IPS-NIHi11 (cell line): ENCODE measurements at regions not wholly inside any gene's neighbourhood (a gene's known extent, or its start where the extent isn't known, plus 50 kb on each side); places are given as distances from the start of the nearest gene placed in this dataset.
"Not testable (repeated sequence)": the region's sequence is repeated elsewhere in the genome, so short reads cannot be mapped to it uniquely, and the experiment has no call there.

Experiments
- DNase-seq: peaks from one replicate; pipeline ENCODE4 v3.0.0; 2012; ENCODE audit warnings: mixed read lengths, low spot score

- DNase-seq = no peak
Measured at GRCh38 chr5:25453500-25453899, 808.7 kb upstream of the CDH10 start.

DNA sequence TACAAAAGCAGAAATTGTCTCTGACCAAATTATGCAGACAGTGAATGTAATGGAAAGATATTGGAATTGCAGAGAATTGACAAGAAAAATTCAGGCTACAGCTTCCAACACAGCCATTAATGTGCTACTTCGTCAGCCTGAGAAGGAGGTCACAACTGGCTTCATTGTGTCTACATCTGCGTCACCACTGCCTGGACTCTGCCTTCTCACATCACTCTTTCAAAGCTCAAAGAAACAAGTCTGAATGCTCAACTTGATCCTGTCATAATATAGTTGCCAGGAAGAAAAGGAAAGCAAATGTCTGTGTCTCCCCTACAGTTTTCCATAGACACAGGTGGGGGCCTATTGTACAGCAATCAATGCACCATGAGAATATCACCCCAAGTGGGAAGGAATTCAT, 806.5 kb upstream of the CDH10 start:
- DNase-seq = no peak

DNA sequence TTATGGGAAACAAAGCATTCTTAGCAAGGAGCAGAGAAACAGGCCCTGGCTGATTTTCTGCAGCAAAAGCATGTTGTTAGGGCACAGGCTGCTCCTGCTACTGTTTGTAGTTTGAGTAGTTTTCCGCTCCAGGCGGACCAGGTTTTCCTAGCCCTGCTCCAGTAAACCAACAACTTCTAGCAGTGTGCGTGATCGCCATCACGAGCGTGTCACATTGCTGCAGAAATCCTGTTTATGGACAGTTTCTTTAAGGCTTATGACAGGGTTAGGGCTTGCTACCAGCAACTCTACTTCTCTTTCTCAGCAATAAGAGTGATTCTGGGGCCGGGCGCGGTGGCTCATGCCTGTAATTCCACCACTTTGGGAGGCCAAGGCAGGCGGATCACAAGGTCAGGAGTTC, 803.9 kb upstream of the CDH10 start:
- no peak for DNase-seq

DNA sequence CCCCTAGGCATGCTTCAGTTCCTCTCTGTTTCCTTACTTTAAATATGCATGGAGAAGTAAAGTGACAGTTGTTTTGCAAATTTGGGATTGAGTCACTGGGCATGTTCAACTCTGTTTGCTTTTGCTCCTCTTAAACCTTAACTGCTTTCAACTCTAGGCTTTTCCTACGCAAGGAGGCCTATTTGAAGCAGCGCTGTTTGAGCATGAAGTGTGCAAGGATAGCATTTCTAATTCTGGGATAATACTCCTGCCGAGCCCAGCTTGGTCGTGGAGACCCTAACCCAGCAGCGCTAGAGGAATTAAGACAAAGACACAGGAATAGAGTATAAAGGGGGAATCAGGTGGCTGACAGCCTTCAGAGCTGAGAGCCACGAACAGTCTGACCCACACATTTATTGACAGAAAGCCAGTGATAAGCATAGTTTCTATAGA, 803.4 kb upstream of the CDH10 start:
- no peak for DNase-seq

- DNase-seq = not testable (repeated sequence)
Measured at GRCh38 chr5:25446061-25446420, 801.3 kb upstream of the CDH10 start.

- not testable (repeated sequence) for DNase-seq
Measured at GRCh38 chr5:25445381-25446060, 800.7 kb upstream of the CDH10 start.

GRCh38 chr5:25444697-25445096, 799.9 kb upstream of the CDH10 start:
- no peak for DNase-seq

GRCh38 chr5:25441810-25442209, 797.0 kb upstream of the CDH10 start:
- DNase-seq = no peak

GRCh38 chr5:25439025-25439424, 794.2 kb upstream of the CDH10 start:
- DNase-seq = no peak

GRCh38 chr5:25438375-25438774, 793.6 kb upstream of the CDH10 start:
- not testable (repeated sequence) for DNase-seq

GRCh38 chr5:25436452-25436851, 791.7 kb upstream of the CDH10 start:
- DNase-seq = no peak

DNA sequence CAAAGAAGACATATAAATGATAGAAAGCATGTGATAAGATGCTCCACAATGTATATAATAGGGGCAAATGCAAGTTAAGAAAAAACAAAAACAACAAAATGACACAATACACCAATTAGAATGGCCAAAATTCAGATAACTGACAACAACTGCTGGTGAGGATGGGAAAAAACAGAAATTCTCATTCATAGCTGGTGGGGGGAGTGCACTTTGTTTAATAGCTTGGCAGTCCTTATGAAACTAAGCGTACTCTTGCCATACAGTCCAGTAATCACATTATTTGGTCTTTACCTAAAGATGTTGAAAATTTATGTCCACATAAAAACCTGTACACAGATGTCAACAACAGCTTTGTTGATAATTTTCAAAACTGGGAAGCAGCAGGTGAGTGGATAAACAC, 791.1 kb upstream of the CDH10 start:
- DNase-seq = no peak

DNA sequence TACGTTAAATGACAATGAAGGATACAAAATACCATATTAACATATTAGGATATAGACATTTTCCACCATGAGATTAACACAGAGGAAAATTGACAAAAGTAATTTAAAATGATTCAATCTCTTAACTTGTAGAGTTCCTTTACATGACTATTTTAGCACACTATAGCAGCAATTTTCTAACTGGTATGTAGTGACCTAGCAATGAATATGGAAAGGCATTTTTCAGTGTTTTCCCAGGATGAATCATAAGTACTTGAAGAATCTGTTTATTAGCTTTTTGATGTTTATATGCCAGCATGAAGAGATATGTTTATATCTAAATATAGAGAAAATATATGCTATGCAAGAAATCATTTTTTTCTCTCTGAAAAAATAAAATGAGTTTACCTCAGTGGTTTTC, 782.5 kb upstream of the CDH10 start:
- no peak for DNase-seq

DNA sequence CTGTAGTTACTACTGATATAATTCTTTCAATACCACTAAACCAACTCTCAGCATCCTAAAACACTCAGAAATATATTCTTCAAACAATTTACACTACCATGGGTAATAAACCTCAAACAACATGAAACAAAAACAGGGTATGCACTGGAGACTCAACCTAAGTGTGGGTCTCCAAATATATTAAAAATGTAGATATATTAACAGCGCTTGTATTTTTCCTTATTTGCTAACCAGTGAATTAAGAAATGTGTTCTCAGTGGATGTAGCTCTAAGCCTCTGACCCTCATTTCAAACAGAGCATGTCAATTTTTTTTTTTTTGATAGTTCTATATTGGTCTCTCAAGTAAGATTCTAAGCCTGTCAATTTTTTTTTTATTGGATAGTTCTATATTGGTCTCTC, 778.5 kb upstream of the CDH10 start:
- no peak for DNase-seq

GRCh38 chr5:25419684-25420083, 774.9 kb upstream of the CDH10 start:
- DNase-seq = no peak

GRCh38 chr5:25418978-25419377, 774.2 kb upstream of the CDH10 start:
- DNase-seq = no peak

DNA sequence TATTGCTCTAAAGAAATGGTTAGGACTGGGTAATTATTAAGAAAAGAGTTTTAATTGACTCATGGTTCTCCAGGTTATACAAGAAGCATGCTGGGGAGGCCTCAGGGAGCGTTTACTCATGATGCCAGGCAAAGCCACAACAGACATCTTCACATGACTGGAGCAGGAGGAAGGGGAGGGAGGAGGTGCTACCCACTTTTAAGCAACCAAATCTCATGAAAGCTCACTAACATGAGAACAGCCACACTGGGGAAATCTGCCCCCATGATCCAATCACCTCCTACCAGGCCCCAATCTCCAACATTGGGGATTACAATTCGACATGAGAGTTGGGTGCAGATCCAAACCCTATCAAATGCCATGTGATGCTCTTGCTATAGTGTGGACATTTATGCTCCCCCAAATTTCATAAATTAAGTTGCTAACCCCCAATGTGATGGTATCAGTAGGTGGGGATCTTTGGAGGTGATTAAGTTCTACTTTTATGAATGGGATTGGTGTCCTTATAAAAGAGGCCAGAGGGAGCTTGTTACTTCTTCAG, 773.6 kb upstream of the CDH10 start:
- DNase-seq = no peak

GRCh38 chr5:25416960-25417359, 772.2 kb upstream of the CDH10 start:
- DNase-seq = no peak

GRCh38 chr5:25415970-25416369, 771.2 kb upstream of the CDH10 start:
- no peak for DNase-seq

DNA sequence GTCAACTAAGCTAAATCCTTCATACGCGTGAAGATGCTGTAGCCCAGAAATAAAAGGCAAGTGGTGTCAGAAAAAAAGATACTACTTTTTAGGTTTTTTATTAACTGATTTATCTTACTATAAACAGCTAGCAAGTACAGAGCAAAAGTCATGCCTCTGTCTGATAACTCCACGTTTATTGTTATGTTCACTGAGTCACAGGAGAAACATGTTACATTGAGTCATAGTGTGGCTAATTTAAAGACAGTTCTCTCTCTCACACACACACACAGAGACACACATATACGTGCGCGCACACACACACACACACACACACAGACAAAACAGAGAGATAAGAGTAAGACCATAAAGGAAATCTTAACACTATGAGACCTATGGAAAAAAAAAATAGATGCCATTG, 770.0 kb upstream of the CDH10 start:
- DNase-seq = no peak

GRCh38 chr5:25412116-25412661, 767.4 kb upstream of the CDH10 start:
- DNase-seq = no peak

GRCh38 chr5:25407365-25407764, 762.6 kb upstream of the CDH10 start:
- not testable (repeated sequence) for DNase-seq

DNA sequence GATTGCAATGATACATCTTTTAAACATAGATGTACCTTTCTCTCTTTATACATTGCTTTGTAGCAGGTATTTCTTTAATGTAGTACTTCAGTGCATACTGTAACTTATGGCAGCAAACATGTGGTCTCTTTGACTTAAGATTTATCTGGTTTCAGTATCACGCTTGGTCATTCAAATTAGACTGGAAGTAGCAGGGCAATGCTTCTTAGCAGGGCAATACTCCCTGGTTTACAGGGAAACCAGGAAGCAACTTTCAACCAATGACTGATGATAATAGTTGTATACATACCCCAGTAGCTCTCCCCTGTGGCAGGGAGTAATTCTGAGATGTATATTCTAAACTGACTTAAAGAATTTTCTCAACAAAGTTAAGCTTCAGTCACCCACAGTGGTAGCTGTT, 761.1 kb upstream of the CDH10 start:
- DNase-seq = no peak

DNA sequence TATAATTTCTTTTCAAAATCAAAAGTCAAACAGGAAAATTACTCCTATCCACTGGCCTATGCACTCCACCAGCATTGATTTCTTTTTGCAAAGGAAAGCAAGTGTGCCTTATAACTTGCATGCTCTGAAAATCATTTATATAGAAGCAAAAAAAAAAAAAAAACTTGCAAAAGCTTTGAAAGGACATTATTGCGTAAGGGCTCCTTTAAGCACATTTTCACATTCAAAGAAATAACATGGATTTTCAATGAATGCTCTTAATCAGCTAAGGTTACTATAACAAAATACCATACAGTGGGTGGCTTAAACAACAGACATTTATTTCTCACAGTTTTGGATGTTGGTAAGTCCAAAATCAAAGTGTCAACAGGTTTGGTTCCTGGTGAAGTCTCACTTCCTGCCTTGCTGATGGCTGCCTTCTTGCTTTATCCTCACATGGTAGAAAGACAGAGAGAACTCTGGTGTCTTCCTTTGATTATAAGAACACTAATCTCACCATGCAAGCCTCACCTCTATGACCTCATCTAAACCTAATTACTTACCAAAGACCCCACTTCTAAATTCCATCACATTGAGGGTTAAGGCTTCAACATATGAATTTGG, 755.2 kb upstream of the CDH10 start:
- no peak for DNase-seq
